ENCODE measurements at regions not wholly inside any gene's neighbourhood (a gene's known extent, or its start where the extent isn't known, plus 50 kb on each side); places are given as distances from the start of the nearest gene placed in this dataset.

DNA sequence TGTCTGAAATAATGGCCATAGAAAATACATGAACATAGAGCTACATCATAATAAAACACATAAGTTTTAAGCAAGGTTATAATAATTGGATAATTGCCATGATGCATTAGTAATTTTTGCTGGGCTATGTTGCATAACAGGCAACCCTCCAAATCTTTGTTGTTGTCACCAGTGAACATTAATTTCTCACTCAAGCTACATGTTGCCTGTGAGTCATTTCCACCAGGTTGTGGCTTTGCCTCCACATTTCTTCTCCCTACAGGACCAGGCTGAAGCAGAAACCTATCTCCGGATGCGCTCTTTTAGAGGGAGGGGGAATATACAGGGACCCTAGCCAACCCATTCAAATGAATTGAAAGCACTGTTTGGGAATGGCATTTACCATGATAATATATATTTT is 347.7 kb downstream of the GABRG1 start:
- Mint-ChIP-seq H3K27ac (ENCODE audit: unreplicated experiment) (no peak overlapping the region), H3K27me3 (ENCODE audit: unreplicated experiment) (no peaks in the 10 kb centered on the region), H3K4me1 (ENCODE audit: unreplicated experiment) (no peaks in the 10 kb centered on the region), H3K4me3 (ENCODE audit: unreplicated experiment) (no peak overlapping the region), H3K9me3 (ENCODE audit: unreplicated experiment) (peaks cover 24% of the 10 kb centered on the region), H3K36me3 (ENCODE audit: unreplicated experiment) (no peaks in the 10 kb centered on the region)
- TF ChIP-seq, protein P1, sequence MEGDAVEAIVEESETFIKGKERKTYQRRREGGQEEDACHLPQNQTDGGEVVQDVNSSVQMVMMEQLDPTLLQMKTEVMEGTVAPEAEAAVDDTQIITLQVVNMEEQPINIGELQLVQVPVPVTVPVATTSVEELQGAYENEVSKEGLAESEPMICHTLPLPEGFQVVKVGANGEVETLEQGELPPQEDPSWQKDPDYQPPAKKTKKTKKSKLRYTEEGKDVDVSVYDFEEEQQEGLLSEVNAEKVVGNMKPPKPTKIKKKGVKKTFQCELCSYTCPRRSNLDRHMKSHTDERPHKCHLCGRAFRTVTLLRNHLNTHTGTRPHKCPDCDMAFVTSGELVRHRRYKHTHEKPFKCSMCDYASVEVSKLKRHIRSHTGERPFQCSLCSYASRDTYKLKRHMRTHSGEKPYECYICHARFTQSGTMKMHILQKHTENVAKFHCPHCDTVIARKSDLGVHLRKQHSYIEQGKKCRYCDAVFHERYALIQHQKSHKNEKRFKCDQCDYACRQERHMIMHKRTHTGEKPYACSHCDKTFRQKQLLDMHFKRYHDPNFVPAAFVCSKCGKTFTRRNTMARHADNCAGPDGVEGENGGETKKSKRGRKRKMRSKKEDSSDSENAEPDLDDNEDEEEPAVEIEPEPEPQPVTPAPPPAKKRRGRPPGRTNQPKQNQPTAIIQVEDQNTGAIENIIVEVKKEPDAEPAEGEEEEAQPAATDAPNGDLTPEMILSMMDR (IDR thresholded peaks at IDR 0.05) = no peak
- DNase-seq (ENCODE audit: extremely low spot score, unreplicated experiment) = no peak

DNA sequence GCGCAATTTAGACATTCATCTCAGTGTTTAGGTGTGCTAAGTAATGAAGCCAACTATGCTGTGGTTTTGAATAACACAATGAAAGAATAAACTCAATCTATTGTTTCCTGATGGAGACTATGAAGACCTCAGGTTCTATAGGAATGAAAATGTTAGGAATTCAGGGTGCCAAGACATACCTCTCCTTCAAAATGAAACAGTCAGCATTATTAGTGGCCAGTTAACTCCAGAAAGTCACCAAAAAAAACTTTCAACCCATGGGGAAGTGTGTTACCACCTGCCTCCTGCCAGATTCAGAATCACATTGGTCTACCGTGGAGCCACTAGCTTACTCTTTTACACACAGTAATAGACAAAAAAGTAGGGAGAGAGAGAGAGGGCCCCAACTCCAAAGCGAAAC is 352.9 kb downstream of the GABRG1 start:
- H3K4me3 Mint-ChIP-seq (ENCODE audit: unreplicated experiment) = no peak overlapping the region
- no peak for DNase-seq (ENCODE audit: extremely low spot score, unreplicated experiment)
- H3K27ac Mint-ChIP-seq (ENCODE audit: unreplicated experiment) = no peak overlapping the region
- peaks cover 10% of the 10 kb centered on the region for H3K9me3 Mint-ChIP-seq (ENCODE audit: unreplicated experiment)
- no peaks in the 10 kb centered on the region for H3K27me3 Mint-ChIP-seq (ENCODE audit: unreplicated experiment)
- no peaks in the 10 kb centered on the region for H3K36me3 Mint-ChIP-seq (ENCODE audit: unreplicated experiment)
- no peaks in the 10 kb centered on the region for H3K4me1 Mint-ChIP-seq (ENCODE audit: unreplicated experiment)
- TF ChIP-seq, protein P1 (IDR thresholded peaks at IDR 0.05) = no peak

DNA sequence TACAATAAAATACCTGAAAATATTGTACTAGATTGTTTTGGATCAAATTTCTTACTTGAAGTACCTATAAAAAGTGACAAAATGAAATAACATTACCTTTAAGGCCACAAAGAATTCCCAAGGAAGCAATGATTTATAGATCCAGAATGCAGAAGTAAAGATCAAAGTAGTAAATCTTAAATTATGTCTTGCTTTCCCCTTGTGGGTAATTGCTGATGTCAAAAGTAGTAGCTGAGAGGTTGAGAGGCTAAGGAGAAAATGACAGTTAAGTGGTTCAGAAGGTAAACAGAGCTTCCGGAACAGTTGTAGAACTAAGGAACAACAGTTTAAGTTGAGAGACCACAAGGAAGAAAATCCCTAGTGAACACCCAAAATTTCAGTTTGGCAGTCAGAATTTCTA is 358.3 kb downstream of the GABRG1 start:
- Mint-ChIP-seq H3K9me3 (ENCODE audit: unreplicated experiment) (peaks cover 14% of the 10 kb centered on the region), H3K27ac (ENCODE audit: unreplicated experiment) (no peak overlapping the region), H3K36me3 (ENCODE audit: unreplicated experiment) (no peaks in the 10 kb centered on the region), H3K4me3 (ENCODE audit: unreplicated experiment) (no peak overlapping the region), H3K27me3 (ENCODE audit: unreplicated experiment) (no peaks in the 10 kb centered on the region), H3K4me1 (ENCODE audit: unreplicated experiment) (no peaks in the 10 kb centered on the region)
- no peak for DNase-seq (ENCODE audit: extremely low spot score, unreplicated experiment)
- TF ChIP-seq, protein P1 (IDR thresholded peaks at IDR 0.05) = no peak

DNA sequence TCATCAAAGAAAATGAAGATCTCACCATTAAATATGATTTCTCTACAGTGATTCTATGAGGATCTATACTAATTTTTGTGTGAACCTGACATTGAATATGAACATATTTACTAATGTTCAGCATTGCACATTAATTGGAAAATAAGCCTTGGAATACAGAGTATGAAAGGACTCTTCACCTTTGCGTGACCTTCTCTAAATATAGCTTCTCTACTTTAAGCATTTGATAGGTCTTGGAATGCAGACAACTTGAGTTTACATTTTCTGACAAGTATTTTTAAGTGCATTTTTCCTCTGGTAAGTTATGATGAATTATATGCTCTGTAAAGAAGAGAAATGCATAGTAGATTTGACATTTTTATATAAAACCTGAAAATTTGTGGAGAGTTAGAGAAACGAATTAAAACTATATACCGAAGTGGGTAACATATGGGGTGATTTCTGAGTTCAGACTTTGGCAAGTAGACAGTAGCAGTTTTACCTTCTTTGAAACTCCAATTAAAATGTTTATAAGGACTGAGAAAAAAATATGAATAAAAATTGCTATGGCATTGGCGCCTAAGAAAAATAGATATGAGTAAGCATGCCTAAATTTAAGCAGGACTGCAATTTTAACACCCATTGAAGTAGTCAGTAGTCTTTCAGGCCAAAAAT is 371.9 kb downstream of the GABRG1 start:
- DNase-seq (ENCODE audit: extremely low spot score, unreplicated experiment) = no peak
- Mint-ChIP-seq H3K9me3 (ENCODE audit: unreplicated experiment) (no peaks in the 10 kb centered on the region), H3K4me3 (ENCODE audit: unreplicated experiment) (no peak overlapping the region), H3K36me3 (ENCODE audit: unreplicated experiment) (no peaks in the 10 kb centered on the region), H3K4me1 (ENCODE audit: unreplicated experiment) (no peaks in the 10 kb centered on the region), H3K27ac (ENCODE audit: unreplicated experiment) (no peak overlapping the region), H3K27me3 (ENCODE audit: unreplicated experiment) (no peaks in the 10 kb centered on the region)
- TF ChIP-seq, protein P1 (IDR thresholded peaks at IDR 0.05) = no peak

DNA sequence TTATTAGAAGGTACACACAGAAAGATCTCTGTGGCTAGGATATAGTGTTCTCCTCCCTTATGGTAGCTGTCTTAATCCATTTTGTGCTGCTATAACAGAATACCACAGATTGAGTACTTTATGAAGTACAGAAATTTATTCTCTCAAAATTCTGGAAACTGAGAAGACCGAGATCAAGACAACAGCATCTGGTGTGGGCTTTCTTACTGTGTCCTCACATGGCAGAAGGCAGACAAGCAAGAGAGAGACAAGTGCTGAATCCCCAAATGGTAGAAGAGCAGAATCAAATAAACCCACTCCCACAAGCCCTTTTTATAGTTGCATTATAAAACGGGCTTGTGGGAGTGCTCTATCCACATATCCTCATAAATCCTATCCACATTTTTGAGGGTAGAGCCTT is 373.1 kb downstream of the GABRG1 start:
- Mint-ChIP-seq H3K36me3 (ENCODE audit: unreplicated experiment) (no peaks in the 10 kb centered on the region), H3K4me1 (ENCODE audit: unreplicated experiment) (no peaks in the 10 kb centered on the region), H3K27ac (ENCODE audit: unreplicated experiment) (no peak overlapping the region), H3K9me3 (ENCODE audit: unreplicated experiment) (no peaks in the 10 kb centered on the region), H3K27me3 (ENCODE audit: unreplicated experiment) (no peaks in the 10 kb centered on the region), H3K4me3 (ENCODE audit: unreplicated experiment) (no peak overlapping the region)
- TF ChIP-seq, protein P1 (IDR thresholded peaks at IDR 0.05) = no peak
- no peak for DNase-seq (ENCODE audit: extremely low spot score, unreplicated experiment)

Measured in osteocyte (in vitro differentiated cells).